Mucosa of descending colon (tissue), 3 donors: ENCODE measurements at regions not wholly inside any gene's neighbourhood (a gene's known extent, or its start where the extent isn't known, plus 50 kb on each side); places are given as distances from the start of the nearest gene placed in this dataset.

Experiments used
- ATAC-seq: fragments of 200-7000 bp; cut with Tn5 transposase; one replicate; pipeline ENCODE4 v1.9.1; 2020; ENCODE audit warnings: mild to moderate bottlenecking, moderate library complexity
- DNase-seq, 3 donors: peaks; one replicate each; pipeline ENCODE4 v3.0.0-alpha.2; 2020
- H3K36me3 ChIP-seq: fragments of 200-600 bp; one replicate; pipeline ENCODE4 v1.8.0; 2021; ENCODE audit warnings: low read depth, mild to moderate bottlenecking
- H3K4me1 ChIP-seq: fragments of 200-600 bp; one replicate; pipeline ENCODE4 v1.8.0; 2021; ENCODE audit warnings: low read depth, mild to moderate bottlenecking
- H3K4me3 ChIP-seq: fragments of 200-600 bp; one replicate; pipeline ENCODE4 v1.8.0; 2021; ENCODE audit warnings: mild to moderate bottlenecking
- H3K9me3 ChIP-seq: fragments of 200-600 bp; one replicate; pipeline ENCODE4 v1.8.0; 2021; ENCODE audit warnings: mild to moderate bottlenecking
- CTCF ChIP-seq: fragments of 200-600 bp; IDR thresholded peaks from one replicate; pipeline ENCODE4 v1.8.0; 2022; ENCODE audit warnings: antibody characterized with exemption, mild to moderate bottlenecking
- intact Hi-C, 2 donors: fragments of 100-400 bp; cut with DNase I in 1 of 2; cut with micrococcal nuclease in 1 of 2; formaldehyde crosslinking; loops; one replicate each; pipeline versions ENCODE4 v1.11.0 to v1.11.1; 2022; cut with DNase I, micrococcal nuclease
- donor health status: DM: no; HTN: no; CAD: no; lungs with moderate emphysema.
- donor health status: DM: no; HTN: no; CAD: no.
- donor health status: DM: no; HTN: yes; CAD: no.

GRCh38 chr11:95698676-95699557, 90.7 kb downstream of the FAM76B start:
- DNase-seq: no peak
- H3K9me3 ChIP-seq: no peaks in the 10 kb centered on the region
- no peak for TF ChIP-seq CTCF
- intact Hi-C loops: no loop called here
- H3K4me1 ChIP-seq: peaks cover 3% of the 10 kb centered on the region
- no peak overlapping the region for H3K4me3 ChIP-seq
- no peak for ATAC-seq
- H3K36me3 ChIP-seq: no peaks in the 10 kb centered on the region

GRCh38 chr11:95697614-95698408, 91.8 kb downstream of the FAM76B start:
- no peak for DNase-seq
- intact Hi-C loops: no loop called here
- Histone ChIP-seq H3K36me3 (no peaks in the 10 kb centered on the region), H3K4me1 (no peaks in the 10 kb centered on the region), H3K4me3 (no peak overlapping the region), H3K9me3 (no peaks in the 10 kb centered on the region)
- ATAC-seq: no peak
- no peak for TF ChIP-seq CTCF

DNA sequence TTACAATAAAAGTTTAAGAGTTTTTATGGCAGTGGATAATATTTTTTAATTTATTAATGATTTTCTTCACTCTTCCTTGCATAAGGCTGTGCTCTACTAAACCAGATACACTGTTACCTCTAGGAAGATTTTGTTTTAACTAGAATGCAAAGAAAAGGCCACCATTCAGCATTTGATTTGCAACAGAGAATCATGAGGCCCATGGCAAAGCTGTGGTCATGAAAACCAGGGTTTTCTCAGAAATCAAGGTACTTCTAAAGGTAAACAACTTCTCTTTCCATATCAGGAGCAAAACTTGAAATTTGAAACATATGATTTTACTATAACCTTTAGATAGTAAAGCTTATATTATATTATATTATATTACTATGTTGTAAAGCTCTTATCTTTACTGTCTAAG, 94.4 kb downstream of the FAM76B start:
- H3K4me3 ChIP-seq: no peak overlapping the region

GRCh38 chr11:95693298-95693697, 96.3 kb downstream of the FAM76B start:
- intact Hi-C loops: no loop called here

More for the DNA sequence above, 94.4 kb downstream of the FAM76B start:
- no peaks in the 10 kb centered on the region for H3K4me1 ChIP-seq
- ATAC-seq (no peak), DNase-seq (no peak)
- no peak for TF ChIP-seq CTCF
- no peaks in the 10 kb centered on the region for H3K9me3 ChIP-seq
- intact Hi-C loops: no loop called here
- no peaks in the 10 kb centered on the region for H3K36me3 ChIP-seq

More at GRCh38 chr11:95693298-95693697, 96.3 kb downstream of the FAM76B start:
- DNase-seq: no peak
- Histone ChIP-seq H3K36me3 (no peaks in the 10 kb centered on the region), H3K9me3 (no peaks in the 10 kb centered on the region), H3K4me3 (no peak overlapping the region), H3K4me1 (no peaks in the 10 kb centered on the region)
- ATAC-seq: no peak
- no peak for TF ChIP-seq CTCF
